ENCODE measurements at regions not wholly inside any gene's neighbourhood (a gene's known extent, or its start where the extent isn't known, plus 50 kb on each side); places are given as distances from the start of the nearest gene placed in this dataset.

DNA sequence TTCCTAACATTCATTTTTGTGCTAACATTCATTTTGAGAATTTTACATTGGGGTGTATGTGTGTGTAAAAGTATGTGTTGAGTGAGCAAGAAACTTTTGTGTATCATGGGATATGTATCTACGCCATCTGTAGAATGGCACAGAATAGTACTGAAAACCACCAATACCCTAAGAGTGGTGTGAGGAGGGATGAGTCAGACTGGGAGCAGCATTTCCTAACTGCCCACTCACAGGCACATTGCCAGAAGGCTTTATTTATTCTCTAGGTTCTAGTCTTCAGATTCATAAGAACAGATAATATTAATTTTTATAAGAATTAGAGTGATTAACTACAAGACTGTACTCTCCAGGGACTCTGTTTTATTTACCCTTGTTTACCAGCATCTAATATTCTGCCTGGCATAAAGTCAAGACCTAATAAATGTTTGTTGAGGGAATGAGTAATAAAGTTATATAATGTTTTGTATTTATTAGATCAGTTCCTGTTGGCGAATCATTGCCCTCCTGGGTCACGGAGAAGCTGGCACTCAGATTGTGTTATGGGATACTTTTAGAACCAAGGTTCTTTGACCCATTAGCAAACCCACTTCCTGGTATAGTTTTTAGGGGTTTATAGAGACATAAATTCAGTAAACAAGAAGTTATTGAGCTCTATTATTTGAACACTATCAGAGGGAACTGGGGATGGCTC lies 159.1 kb upstream of the PPP2R2B start:
- TF ChIP-seq, protein P1, sequence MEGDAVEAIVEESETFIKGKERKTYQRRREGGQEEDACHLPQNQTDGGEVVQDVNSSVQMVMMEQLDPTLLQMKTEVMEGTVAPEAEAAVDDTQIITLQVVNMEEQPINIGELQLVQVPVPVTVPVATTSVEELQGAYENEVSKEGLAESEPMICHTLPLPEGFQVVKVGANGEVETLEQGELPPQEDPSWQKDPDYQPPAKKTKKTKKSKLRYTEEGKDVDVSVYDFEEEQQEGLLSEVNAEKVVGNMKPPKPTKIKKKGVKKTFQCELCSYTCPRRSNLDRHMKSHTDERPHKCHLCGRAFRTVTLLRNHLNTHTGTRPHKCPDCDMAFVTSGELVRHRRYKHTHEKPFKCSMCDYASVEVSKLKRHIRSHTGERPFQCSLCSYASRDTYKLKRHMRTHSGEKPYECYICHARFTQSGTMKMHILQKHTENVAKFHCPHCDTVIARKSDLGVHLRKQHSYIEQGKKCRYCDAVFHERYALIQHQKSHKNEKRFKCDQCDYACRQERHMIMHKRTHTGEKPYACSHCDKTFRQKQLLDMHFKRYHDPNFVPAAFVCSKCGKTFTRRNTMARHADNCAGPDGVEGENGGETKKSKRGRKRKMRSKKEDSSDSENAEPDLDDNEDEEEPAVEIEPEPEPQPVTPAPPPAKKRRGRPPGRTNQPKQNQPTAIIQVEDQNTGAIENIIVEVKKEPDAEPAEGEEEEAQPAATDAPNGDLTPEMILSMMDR (IDR thresholded peaks at IDR 0.05): no peak

DNA sequence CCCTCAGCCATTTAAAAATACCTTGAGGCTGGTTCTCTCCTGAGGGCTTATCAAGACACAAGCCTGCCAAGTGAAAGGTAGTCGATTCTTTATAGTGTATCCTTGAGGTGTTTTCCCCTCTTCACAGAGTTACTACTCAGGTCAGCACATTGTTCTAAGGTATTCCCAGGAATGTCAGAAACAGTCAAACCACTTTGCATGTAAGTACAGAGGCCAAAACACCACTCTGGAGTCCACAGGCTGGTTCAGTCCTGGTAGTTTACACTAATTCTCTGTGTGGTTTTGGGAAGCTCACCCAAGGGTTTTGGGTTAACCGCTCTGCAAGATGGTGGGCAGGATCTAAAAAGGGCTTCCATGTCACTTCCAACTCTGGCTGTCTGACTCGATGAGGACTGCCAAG lies 162.3 kb upstream of the PPP2R2B start:
- TF ChIP-seq, protein P1 (IDR thresholded peaks at IDR 0.05): no peak

DNA sequence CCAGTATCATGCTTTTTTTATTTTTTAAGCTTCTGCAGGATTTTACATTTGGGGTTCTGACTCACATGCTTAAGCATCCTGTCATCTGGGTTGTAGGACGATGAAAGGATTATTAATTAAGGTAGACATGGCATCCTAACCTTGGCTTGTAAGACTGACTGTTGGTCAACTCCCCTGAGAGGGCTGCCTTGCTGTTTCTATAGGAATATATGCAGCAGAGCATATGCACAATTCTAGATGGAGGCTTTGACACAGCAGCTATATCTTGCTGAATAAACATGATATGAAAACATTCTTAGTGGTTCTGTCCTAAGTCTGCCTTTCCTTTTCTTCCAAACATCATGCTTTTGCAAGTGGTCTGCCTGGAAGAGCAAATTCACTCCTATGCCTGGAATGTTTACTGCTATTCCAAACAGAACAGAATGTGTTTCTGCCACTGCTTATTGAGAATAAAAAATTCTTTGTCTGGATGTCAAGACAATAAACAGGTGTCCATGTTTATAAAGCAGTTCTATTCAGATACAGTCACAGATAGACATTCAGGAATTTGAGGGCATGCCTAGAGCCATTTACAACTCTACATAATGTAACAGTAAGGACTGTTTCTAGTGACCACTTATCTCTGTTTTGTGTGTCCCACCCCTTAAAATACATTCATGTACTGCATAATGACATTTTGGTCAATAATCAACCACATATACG lies 166.2 kb upstream of the PPP2R2B start:
- TF ChIP-seq, protein P1 (IDR thresholded peaks at IDR 0.05): no peak

DNA sequence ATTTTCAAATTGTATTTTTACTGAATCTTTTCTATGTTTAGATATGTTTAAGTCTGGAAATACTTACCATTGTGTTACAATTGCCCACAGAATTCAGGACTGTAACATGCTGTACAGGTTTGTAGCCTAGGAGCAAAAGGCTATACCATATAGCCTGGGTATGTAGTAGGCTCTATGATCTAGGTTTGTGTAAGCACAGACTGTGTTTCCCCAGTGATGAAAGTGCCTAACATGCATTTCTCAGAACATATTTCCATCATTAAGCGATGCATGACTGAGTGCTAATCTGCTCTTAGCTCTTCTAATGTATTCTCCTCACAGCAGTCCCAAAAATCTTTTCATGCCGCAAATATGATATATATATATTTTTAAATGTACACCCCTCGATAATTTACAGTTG lies 166.7 kb upstream of the PPP2R2B start:
- TF ChIP-seq, protein P1 (IDR thresholded peaks at IDR 0.05): no peak

DNA sequence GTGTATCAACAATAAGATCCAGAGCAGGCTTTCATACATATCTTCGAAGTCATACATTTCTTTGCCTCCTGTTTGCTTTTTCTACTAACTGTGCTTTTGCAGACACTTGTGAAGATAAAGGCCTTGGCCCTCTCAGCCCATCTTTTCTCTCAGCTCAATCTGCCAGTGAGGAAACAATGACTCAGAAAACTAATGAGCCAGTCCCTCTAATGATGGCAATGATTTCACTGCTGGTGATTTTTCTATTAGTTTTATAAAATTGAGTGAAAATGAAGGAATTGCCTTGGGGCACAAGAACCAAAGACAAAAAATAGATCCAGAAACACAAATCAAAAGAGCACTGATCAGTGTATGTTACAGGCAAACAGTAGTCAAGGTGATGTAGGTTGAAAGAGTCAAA lies 167.7 kb upstream of the PPP2R2B start:
- TF ChIP-seq, protein P1 (IDR thresholded peaks at IDR 0.05): no peak

DNA sequence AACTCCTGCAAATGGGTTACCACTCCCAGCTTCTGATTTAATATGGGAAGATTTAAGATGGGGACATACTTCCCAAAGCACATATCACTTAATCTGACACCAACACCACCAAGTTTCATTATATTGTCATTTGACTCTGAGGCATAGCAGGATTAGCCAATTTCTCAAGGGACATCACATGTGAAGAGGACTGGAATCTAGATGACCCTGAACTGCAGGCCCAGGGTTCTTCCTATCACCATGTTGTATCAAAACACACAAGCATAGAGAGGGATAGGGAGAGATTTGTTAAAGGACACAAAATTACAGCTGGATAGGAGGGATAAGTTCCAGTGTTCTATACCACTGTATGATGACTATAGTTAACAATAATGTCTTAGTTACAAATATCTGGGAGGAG lies 168.3 kb upstream of the PPP2R2B start:
- TF ChIP-seq, protein P1 (IDR thresholded peaks at IDR 0.05): no peak

DNA sequence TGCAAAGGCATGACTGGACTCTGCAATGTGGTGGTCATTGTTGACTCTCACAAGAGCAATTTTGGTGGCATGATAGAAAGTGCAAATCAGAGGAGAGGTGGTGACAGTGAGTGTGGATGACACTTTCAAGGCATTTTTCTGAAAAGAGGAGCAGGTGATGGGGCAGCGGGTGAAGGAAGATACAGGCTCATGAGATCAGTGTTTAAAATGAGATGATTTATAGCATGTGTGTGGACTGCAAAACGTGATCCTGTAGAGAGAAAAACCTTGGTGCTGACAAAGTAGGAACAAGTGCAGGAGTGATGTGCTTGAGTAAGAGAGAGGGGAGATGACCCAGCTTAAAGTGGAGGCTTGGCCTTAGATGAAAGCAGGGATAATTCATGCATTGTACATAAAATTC lies 171.2 kb upstream of the PPP2R2B start:
- TF ChIP-seq, protein P1 (IDR thresholded peaks at IDR 0.05): no peak

Data from LNCAP (cell line).